Fibroblast of mammary gland (primary cell): ENCODE measurements at regions not wholly inside any gene's neighbourhood (a gene's known extent, or its start where the extent isn't known, plus 50 kb on each side); places are given as distances from the start of the nearest gene placed in this dataset.
A peak's percentile ranks its signal among the peaks of the same experiment; 100 is the strongest.

Source experiments
- DNase-seq: peaks from one replicate; pipeline ENCODE4 v3.0.0-alpha.2; 2010; ENCODE audit warnings: low read depth
- H3K4me3 ChIP-seq: 2 replicates; pipeline ENCODE4 v1.5.1; 2011; ENCODE audit warnings: low read depth, mild to moderate bottlenecking, low read length, moderate library complexity; ENCODE audit not compliant: control insufficient read depth
- TF ChIP-seq, protein P1 (sequence below): conservative IDR thresholded peaks from 2 replicates; pipeline ENCODE4 v1.5.1; 2011; ENCODE audit warnings: low read depth, low read length, inconsistent platforms; ENCODE audit not compliant: control insufficient read depth, insufficient read depth

DNA sequence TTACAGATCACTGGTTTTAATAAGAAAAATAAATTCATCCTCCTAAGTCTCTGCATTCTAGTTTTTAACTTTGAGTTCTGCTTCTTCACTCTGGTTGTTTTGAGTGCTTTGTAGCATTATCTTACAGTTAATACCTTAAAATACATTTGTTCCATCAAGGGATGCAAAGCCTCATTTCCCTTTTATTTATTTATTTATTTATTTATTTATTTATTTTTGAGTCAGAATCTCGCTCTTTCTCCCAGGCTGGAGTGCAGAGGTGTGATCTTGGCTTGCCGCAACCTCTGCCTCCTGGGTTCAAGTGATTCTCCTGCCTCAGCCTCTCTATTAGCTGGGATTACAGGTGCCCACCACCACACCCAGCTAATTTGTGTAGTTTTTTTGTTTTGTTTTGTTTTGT is 147.8 kb downstream of the ZNF326 start:
- TF ChIP-seq, protein P1, sequence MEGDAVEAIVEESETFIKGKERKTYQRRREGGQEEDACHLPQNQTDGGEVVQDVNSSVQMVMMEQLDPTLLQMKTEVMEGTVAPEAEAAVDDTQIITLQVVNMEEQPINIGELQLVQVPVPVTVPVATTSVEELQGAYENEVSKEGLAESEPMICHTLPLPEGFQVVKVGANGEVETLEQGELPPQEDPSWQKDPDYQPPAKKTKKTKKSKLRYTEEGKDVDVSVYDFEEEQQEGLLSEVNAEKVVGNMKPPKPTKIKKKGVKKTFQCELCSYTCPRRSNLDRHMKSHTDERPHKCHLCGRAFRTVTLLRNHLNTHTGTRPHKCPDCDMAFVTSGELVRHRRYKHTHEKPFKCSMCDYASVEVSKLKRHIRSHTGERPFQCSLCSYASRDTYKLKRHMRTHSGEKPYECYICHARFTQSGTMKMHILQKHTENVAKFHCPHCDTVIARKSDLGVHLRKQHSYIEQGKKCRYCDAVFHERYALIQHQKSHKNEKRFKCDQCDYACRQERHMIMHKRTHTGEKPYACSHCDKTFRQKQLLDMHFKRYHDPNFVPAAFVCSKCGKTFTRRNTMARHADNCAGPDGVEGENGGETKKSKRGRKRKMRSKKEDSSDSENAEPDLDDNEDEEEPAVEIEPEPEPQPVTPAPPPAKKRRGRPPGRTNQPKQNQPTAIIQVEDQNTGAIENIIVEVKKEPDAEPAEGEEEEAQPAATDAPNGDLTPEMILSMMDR: no peak
- no peak for DNase-seq
- H3K4me3 ChIP-seq: no peak overlapping the region

DNA sequence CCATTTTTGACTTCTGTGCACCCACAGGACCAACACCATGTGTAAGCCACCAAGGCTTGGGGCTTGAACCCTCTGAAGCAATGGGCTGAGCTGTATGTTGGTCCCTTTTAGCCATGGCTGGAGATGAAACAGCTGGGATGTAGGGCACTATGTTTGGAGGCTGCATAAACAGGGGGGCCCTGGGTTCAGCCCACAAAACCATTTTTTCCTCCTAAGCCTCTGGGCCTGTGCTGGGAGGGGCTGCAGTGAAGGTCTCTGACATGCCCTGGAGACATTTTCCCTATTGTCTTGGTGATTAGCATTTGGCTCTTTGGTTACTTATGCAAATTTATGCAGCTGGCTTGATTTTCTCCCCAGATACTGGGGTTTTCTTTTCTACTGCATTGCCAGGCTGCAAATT is 144.9 kb downstream of the ZNF326 start:
- DNase-seq: no peak
- TF ChIP-seq, protein P1: no peak
- no peak overlapping the region for H3K4me3 ChIP-seq

DNA sequence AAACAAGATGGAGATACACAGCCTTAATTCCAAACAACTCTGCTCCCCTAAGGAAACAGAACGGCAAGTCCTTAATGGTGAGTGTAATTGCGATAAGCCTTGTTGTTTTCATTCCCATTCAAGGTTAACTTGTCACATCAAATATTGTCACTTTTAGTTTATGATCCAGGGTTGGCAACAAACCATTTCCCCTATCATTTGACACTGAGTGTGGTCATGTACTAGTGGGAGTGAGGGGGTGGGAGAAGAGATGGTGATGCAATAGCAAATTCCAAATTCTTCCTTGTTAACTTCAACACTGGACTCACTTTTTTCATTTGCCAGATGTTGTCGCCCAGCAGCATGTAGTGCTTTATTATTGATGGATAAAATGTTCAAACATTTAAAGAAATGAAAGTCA is 140.4 kb downstream of the ZNF326 start:
- TF ChIP-seq, protein P1: no peak
- DNase-seq: peak; percentile 1

DNA sequence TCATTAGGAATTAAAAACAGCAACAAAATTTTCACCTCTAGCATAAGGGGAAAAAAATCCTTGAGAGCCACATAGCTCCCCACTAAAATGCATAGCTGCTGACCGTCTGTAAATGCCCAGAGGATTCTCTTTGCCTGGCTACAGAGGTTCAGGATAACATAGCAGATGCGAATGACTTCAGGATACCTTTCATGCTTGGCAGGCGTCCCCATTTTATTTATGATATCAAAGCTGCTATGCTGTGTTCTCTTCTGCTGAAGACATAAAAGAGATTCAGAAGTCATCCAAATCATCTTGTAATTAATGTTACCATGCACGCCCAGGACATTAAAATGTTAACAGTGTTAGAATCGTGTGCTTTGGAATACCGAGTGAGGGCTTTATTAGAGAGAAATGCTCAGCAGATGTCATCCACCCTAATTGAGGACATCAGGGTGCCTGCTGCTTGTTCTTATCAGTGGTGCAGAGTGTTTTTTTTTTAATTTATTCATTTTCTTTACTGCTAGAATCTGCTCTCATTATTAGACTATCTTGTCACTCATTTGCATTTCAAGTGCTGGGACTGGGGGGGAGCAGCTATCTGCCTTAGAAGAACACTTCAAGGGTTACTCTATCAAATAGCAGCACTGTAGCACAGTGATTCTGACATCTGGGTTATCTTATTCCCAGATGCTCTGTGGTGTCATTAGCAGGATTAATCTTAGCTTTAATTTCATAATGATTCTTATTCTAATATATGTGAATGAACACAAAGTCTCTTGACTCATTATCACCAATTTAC is 139.5 kb downstream of the ZNF326 start:
- TF ChIP-seq, protein P1: no peak
- H3K4me3 ChIP-seq: no peak overlapping the region
- DNase-seq: no peak

More for the DNA sequence above, 140.4 kb downstream of the ZNF326 start:
- no peak overlapping the region for H3K4me3 ChIP-seq

DNA sequence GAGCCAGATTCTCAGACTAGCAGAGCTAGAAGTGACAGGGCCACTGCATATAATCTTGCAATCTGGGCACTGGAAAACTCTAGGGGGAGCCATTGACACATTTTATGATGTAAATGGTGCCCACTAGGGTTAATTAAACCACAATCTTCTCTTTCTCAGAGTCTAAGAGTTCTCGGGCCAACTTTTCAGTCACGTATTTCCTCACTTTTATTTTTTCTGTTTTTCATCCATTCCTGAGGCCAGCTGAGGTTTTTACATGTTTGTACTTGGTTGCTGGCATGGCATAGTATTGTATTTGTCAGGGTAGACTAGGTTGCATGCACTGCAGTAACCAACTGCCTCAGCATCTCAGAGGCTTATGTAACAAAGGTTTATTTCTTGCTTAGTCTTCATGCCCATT is 138.2 kb downstream of the ZNF326 start:
- no peak overlapping the region for H3K4me3 ChIP-seq
- peak; percentile 23 for DNase-seq
- TF ChIP-seq, protein P1: peak; percentile 35

DNA sequence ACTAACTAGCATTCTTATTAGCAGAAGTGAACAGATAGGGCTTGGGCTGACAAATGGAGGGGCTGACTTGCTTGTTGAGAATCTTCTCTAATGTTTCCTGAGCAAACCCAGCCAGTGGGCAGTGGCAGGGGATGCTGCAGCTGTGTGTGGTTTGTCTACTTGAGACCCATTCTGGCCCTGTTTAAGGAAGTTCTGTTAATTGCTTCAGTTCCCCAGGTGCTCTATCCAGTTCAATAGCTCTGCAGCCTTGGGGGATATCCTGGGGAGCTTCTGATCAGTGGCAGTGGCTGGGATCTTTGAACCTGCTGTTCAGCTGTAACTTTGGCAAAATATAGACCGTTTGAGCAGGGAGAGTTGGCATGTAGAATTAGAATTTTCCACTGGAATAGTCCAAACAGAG is 137.4 kb downstream of the ZNF326 start:
- no peak overlapping the region for H3K4me3 ChIP-seq
- DNase-seq: no peak
- TF ChIP-seq, protein P1: no peak
